GM23248 (cell line): ENCODE measurements at regions not wholly inside any gene's neighbourhood (a gene's known extent, or its start where the extent isn't known, plus 50 kb on each side); places are given as distances from the start of the nearest gene placed in this dataset.

Experiments
- EZH2 ChIP-seq: fragments of 200-600 bp; sonication (generic); IDR thresholded peaks from 2 replicates; pipeline ENCODE4 v1.6.1; 2018; ENCODE audit warnings: antibody characterized with exemption, mild to moderate bottlenecking; ENCODE audit not compliant: insufficient read depth, poor library complexity, severe bottlenecking
- EZH2phosphoT487 ChIP-seq: fragments of 200-600 bp; sonication (generic); IDR thresholded peaks from 2 replicates; pipeline ENCODE4 v1.6.1; 2018; ENCODE audit warnings: antibody characterized with exemption, moderate library complexity, mild to moderate bottlenecking, low read depth; ENCODE audit not compliant: insufficient read depth

DNA sequence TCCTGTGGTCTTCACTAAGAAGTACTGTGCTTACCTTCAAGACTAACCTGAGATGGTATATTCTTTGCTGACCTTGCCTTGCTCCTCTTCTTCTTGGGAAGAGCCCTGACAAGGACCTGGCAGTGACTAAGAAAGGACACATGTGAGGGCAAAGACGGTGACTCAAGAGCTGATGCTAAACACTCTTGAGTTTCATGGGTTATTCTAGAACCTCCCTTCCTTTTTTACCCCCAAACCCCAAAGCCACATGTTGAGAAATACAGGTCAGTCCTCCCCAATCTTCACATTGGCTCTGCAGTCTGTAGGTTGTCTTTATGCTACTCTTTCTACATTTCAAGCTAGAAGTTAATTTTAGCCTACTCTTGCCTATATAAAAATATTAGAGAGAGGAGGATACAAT lies 200.6 kb downstream of the SEMA6D start:
- TF ChIP-seq EZH2 (no peak), EZH2phosphoT487 (no peak)
